Adrenal gland (tissue), 9 donors: ENCODE measurements at regions not wholly inside any gene's neighbourhood (a gene's known extent, or its start where the extent isn't known, plus 50 kb on each side); places are given as distances from the start of the nearest gene placed in this dataset.

Experiments
- DNase-seq, 7 donors: peaks; one replicate each; pipeline ENCODE4 v3.0.0-alpha.2; 2019 to 2020
- H3K27ac ChIP-seq, 5 donors: fragments of 200-600 bp; sonication (generic) in 4 of 5; 1 replicate in 3 of 5; 2 replicates in 2 of 5; pipeline versions ENCODE4 v1.5.1 to v1.8.0; 2016 to 2020; ENCODE audit warnings: mild to moderate bottlenecking in 1 of 5
- H3K27me3 ChIP-seq: fragments of 200-600 bp; 2 replicates; pipeline ENCODE4 v1.8.0; 2021
- H3K36me3 ChIP-seq, 2 donors: fragments of 200-600 bp; replicated peaks in 1 of 2; 1 replicate in 1 of 2; 2 replicates in 1 of 2; pipeline versions ENCODE4 v1.5.1 to v1.8.0; 2018 to 2022
- H3K4me1 ChIP-seq, 2 donors: fragments of 200-600 bp; replicated peaks in 1 of 2; 1 replicate in 1 of 2; 2 replicates in 1 of 2; pipeline versions ENCODE4 v1.5.1 to v1.8.0; 2018 to 2021
- H3K4me3 ChIP-seq, 4 donors: fragments of 200-600 bp; sonication (generic) in 3 of 4; one replicate each; pipeline ENCODE4 v1.5.1; 2016 to 2018
- H3K9me3 ChIP-seq, 3 donors: fragments of 200-600 bp; sonication (generic) in 1 of 3; replicated peaks in 1 of 3; 1 replicate in 2 of 3; 2 replicates in 1 of 3; pipeline versions ENCODE4 v1.5.1 to v1.8.0; 2016 to 2021
- CTCF ChIP-seq, 6 experiments: fragments of 450-650 bp in 4 of 6; fragments of 200-600 bp in 2 of 6; sonication (generic) in 1 of 6; IDR thresholded peaks; 1 replicate in 5 of 6; 2 replicates in 1 of 6; pipeline versions ENCODE4 v1.5.1 to v1.8.0; 2016 to 2021; ENCODE audit warnings: antibody characterized with exemption in 6 of 6, mild to moderate bottlenecking in 2 of 6, moderate library complexity in 1 of 6
- POLR2A ChIP-seq, 2 donors: fragments of 450-650 bp; IDR thresholded peaks; one replicate each; pipeline ENCODE4 v1.6.1; 2017; ENCODE audit warnings: antibody characterized with exemption in 2 of 2, mild to moderate bottlenecking in 2 of 2, moderate library complexity in 1 of 2
- WGBS, 4 donors: extraction: QIAGEN DNeasy Blood & Tissue Kit in 2 of 4; methylation state at CpG; one replicate each; pipeline versions ENCODE4 v1.1.5 to v1.1.7; 2013 to 2017; 5-methylcytosine and 5-hydroxymethylcytosine counted together
- intact Hi-C, 2 donors: fragments of 100-400 bp; cut with DNase I; formaldehyde crosslinking; loops; one replicate each; pipeline versions ENCODE4 v1.14.1 to v1.15.0; 2022 to 2023
- donor health status: healthy with polysubstance abuse.
- donor health status: Bipolar disorder and iron deficiency.
- donor health status: DM: yes; HTN: yes; CAD: no.
- donor health status: DM: no; HTN: no; CAD: no.
- donor health status: DM: no; HTN: no; CAD: no.

- Histone ChIP-seq H3K4me3 (no peak overlapping the region), H3K27ac (no peak overlapping the region), H3K9me3 (peaks cover 0 to 2% (median 0%) of the 10 kb centered on the region in 3 donors), H3K4me1 (no peaks in the 10 kb centered on the region), H3K36me3 (no peaks in the 10 kb centered on the region), H3K27me3 (no peaks in the 10 kb centered on the region)
- no peak for TF ChIP-seq CTCF (IDR thresholded peaks at IDR 0.05)
- TF ChIP-seq POLR2A (IDR thresholded peaks at IDR 0.05): no peak
- DNase-seq: no peak
- intact Hi-C loops: no loop called here
- WGBS, 4 donors: 62 to 68% (median 64%) methylated on average over 6 of the region's 6 CpGs
These were observed 208.0 kb downstream of the HAUS1 start for GRCh38 chr18:46312221-46312620.

GRCh38 chr18:46313521-46313920 is 209.3 kb downstream of the HAUS1 start:
- DNase-seq: peak in 1 of 7 donors; percentile 7
- 75 to 87% (median 81%) methylated on average over 6 of the region's 6 CpGs for WGBS, 4 donors
- no peaks in the 10 kb centered on the region for H3K27me3 ChIP-seq
- H3K36me3 ChIP-seq: no peaks in the 10 kb centered on the region
- no peak overlapping the region for H3K27ac ChIP-seq
- H3K4me3 ChIP-seq: no peak overlapping the region
- no peaks in the 10 kb centered on the region for H3K9me3 ChIP-seq
- TF ChIP-seq CTCF (IDR thresholded peaks at IDR 0.05) (no peak), POLR2A (IDR thresholded peaks at IDR 0.05) (no peak)
- intact Hi-C loops: no loop called here
- H3K4me1 ChIP-seq: no peaks in the 10 kb centered on the region

- intact Hi-C loops: no loop called here
- no peak for TF ChIP-seq CTCF (IDR thresholded peaks at IDR 0.05)
- no peak for TF ChIP-seq POLR2A (IDR thresholded peaks at IDR 0.05)
- DNase-seq: peak in 1 of 7 donors; percentile 17
- Histone ChIP-seq H3K27ac (no peak overlapping the region), H3K36me3 (no peaks in the 10 kb centered on the region), H3K9me3 (no peaks in the 10 kb centered on the region), H3K4me1 (no peaks in the 10 kb centered on the region), H3K27me3 (no peaks in the 10 kb centered on the region), H3K4me3 (no peak overlapping the region)
- 90 to 93% (median 91%) methylated on average over 4 to 7 of the region's 7 CpGs for WGBS, 4 donors
These were observed 209.8 kb downstream of the HAUS1 start for GRCh38 chr18:46314011-46314410.

- intact Hi-C loops: no loop called here
- no peak for TF ChIP-seq POLR2A (IDR thresholded peaks at IDR 0.05)
- TF ChIP-seq CTCF (IDR thresholded peaks at IDR 0.05): no peak
- 78 to 100% (median 91%) methylated on average over 1 to 2 of the region's 2 CpGs; no CpG with 5 or more reads in 1 of the 4 donors for WGBS, 4 donors
- no peak overlapping the region for H3K4me3 ChIP-seq
- H3K36me3 ChIP-seq: no peaks in the 10 kb centered on the region
- no peaks in the 10 kb centered on the region for H3K27me3 ChIP-seq
- no peak for DNase-seq
- no peak overlapping the region for H3K27ac ChIP-seq
- no peaks in the 10 kb centered on the region for H3K9me3 ChIP-seq
- H3K4me1 ChIP-seq: no peaks in the 10 kb centered on the region
These were observed 211.0 kb downstream of the HAUS1 start for GRCh38 chr18:46315161-46315560.
